ENCODE measurements at regions not wholly inside any gene's neighbourhood (a gene's known extent, or its start where the extent isn't known, plus 50 kb on each side); places are given as distances from the start of the nearest gene placed in this dataset.
"Not testable (repeated sequence)": the region's sequence is repeated elsewhere in the genome, so short reads cannot be mapped to it uniquely, and the experiment has no call there.

- no peak for DNase-seq
Measured at GRCh38 chr6:11961923-11962322, 50.2 kb upstream of the HIVEP1 start.

GRCh38 chr6:11960909-11961779, 51.0 kb upstream of the HIVEP1 start:
- DNase-seq, result no peak

GRCh38 chr6:11956781-11957180, 55.3 kb upstream of the HIVEP1 start:
- no peak for DNase-seq

- no peak for DNase-seq
Measured at GRCh38 chr6:11953641-11954040, 58.5 kb upstream of the HIVEP1 start.

GRCh38 chr6:11952316-11952715, 59.8 kb upstream of the HIVEP1 start:
- DNase-seq, result no peak

- DNase-seq, result no peak
Measured at GRCh38 chr6:11951868-11952267, 60.2 kb upstream of the HIVEP1 start.

- no peak for DNase-seq
Measured at GRCh38 chr6:11950109-11950508, 62.0 kb upstream of the HIVEP1 start.

GRCh38 chr6:11947575-11947974, 64.5 kb upstream of the HIVEP1 start:
- DNase-seq, result no peak

GRCh38 chr6:11947063-11947462, 65.0 kb upstream of the HIVEP1 start:
- no peak for DNase-seq

- DNase-seq, result no peak
Measured at GRCh38 chr6:11944111-11944510, 68.0 kb upstream of the HIVEP1 start.

GRCh38 chr6:11943060-11943459, 69.1 kb upstream of the HIVEP1 start:
- DNase-seq, result no peak

GRCh38 chr6:11942185-11942864, 69.8 kb upstream of the HIVEP1 start:
- DNase-seq, result no peak

- DNase-seq, result not testable (repeated sequence)
Measured at GRCh38 chr6:11940532-11941166, 71.5 kb upstream of the HIVEP1 start.

GRCh38 chr6:11938285-11938890, 73.7 kb upstream of the HIVEP1 start:
- DNase-seq, result no peak

- DNase-seq, result no peak
Measured at GRCh38 chr6:11934638-11935037, 77.5 kb upstream of the HIVEP1 start.

- DNase-seq, result not testable (repeated sequence)
Measured at GRCh38 chr6:11932892-11933291, 79.2 kb upstream of the HIVEP1 start.

GRCh38 chr6:11931296-11932035, 80.6 kb upstream of the HIVEP1 start:
- DNase-seq, result no peak

- DNase-seq, result not testable (repeated sequence)
Measured at GRCh38 chr6:11930834-11931233, 81.3 kb upstream of the HIVEP1 start.

GRCh38 chr6:11930240-11930639, 81.9 kb upstream of the HIVEP1 start:
- DNase-seq, result no peak

- DNase-seq, result no peak
Measured at GRCh38 chr6:11929241-11929835, 82.8 kb upstream of the HIVEP1 start.

GRCh38 chr6:11926594-11927407, 85.3 kb upstream of the HIVEP1 start:
- no peak for DNase-seq

All from CD4-positive, alpha-beta T cell treated with Interleukin-17A for 4 hours (primary cell).